ENCODE measurements at regions not wholly inside any gene's neighbourhood (a gene's known extent, or its start where the extent isn't known, plus 50 kb on each side); places are given as distances from the start of the nearest gene placed in this dataset.

GRCh38 chr22:49226096-49226495, 601.6 kb downstream of the BRD1 start:
- Mint-ChIP-seq H3K4me1 (ENCODE audit: low read depth) (no peaks in the 10 kb centered on the region), H3K27ac (no peak overlapping the region), H3K27me3 (ENCODE audit: low read depth) (peaks cover 5% of the 10 kb centered on the region), H3K9me3 (no peaks in the 10 kb centered on the region), H3K36me3 (ENCODE audit: insufficient read depth in 2 of 2) (no peaks in the 10 kb centered on the region), H3K4me3 (no peak overlapping the region)
- no peak for ATAC-seq (replicated peaks in 1 of 2)
- DNase-seq = no peak

DNA sequence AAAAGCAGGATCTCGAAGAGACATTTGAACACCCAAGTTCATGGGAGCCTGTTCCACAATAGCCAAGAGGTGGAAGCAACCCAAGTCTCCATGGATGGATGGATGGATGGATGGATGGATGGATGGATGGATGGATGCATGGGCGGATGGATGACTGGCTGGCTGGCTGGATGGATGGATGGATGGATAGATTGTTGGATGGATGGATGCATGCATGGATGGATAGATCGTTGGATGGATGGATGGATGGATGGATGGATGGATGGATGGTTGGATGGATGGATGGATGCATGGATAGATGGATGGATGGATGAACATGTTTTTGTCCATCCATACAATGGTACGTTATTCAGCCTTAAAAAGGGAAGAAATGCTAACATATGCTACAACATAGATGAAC, 603.4 kb downstream of the BRD1 start:
- Mint-ChIP-seq H3K9me3 (peaks cover 0 to 4% of the 10 kb centered on the region in 2 donors), H3K4me1 (ENCODE audit: low read depth) (no peaks in the 10 kb centered on the region), H3K27ac (no peak overlapping the region), H3K4me3 (no peak overlapping the region), H3K27me3 (ENCODE audit: low read depth) (peaks cover 1% of the 10 kb centered on the region), H3K36me3 (ENCODE audit: insufficient read depth in 2 of 2) (no peaks in the 10 kb centered on the region)
- DNase-seq (no peak), ATAC-seq (replicated peaks in 1 of 2) (no peak)

DNA sequence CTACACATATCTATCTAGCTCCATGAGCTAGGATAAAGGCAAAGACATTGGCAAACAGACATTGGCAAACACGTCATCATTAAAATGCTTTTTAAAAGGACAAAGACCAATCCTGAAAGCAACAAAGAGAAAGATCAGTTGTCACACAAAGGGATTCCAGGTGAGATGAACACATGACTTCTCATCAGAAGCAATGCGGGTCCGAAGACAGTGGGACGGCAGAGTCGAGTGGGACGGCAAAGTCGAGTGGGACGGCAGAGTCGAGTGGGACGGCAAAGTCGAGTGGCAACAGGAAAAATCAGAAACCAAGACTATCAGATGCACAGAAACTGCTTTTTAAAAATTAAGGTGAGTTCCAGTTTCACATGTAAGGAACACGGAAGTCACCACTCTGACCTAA, 609.5 kb downstream of the BRD1 start:
- H3K36me3 Mint-ChIP-seq (ENCODE audit: insufficient read depth in 2 of 2) = peaks cover 2 to 6% of the 10 kb centered on the region in 2 donors
- H3K27me3 Mint-ChIP-seq (ENCODE audit: low read depth) = peaks cover 18% of the 10 kb centered on the region
- H3K9me3 Mint-ChIP-seq = peaks cover 6 to 10% of the 10 kb centered on the region in 2 donors
- H3K27ac Mint-ChIP-seq = no peak overlapping the region
- DNase-seq (no peak), ATAC-seq (replicated peaks in 1 of 2) (no peak)
- H3K4me3 Mint-ChIP-seq = no peak overlapping the region
- H3K4me1 Mint-ChIP-seq (ENCODE audit: low read depth) = no peaks in the 10 kb centered on the region

- DNase-seq (no peak), ATAC-seq (replicated peaks in 1 of 2) (no peak)
- Mint-ChIP-seq H3K36me3 (ENCODE audit: insufficient read depth in 2 of 2) (peaks cover 2 to 6% of the 10 kb centered on the region in 2 donors), H3K9me3 (peaks cover 6 to 10% of the 10 kb centered on the region in 2 donors), H3K4me1 (ENCODE audit: low read depth) (no peaks in the 10 kb centered on the region), H3K4me3 (no peak overlapping the region), H3K27ac (no peak overlapping the region), H3K27me3 (ENCODE audit: low read depth) (peaks cover 18% of the 10 kb centered on the region)
Measured at GRCh38 chr22:49216579-49216978, 611.1 kb downstream of the BRD1 start.

DNA sequence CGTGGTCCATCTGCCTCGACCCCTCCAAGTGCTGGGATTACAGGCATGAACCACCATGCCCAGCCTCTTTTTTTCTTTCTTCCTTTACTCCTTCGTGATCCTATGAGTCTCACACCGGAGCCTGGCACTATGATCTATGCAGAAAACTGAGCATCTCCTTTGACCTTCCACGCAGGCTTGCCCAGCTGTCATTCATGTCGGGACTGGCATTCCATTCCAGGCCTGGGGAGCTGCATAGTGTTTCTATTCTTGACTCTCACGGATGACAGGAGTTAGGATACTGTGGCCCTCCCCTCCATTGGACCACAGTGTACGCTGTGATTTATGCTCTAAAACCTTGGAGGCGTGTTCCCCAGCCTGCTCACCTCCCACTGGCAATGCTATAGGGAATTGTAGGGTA, 611.8 kb downstream of the BRD1 start:
- peaks cover 18% of the 10 kb centered on the region for H3K27me3 Mint-ChIP-seq (ENCODE audit: low read depth)

DNA sequence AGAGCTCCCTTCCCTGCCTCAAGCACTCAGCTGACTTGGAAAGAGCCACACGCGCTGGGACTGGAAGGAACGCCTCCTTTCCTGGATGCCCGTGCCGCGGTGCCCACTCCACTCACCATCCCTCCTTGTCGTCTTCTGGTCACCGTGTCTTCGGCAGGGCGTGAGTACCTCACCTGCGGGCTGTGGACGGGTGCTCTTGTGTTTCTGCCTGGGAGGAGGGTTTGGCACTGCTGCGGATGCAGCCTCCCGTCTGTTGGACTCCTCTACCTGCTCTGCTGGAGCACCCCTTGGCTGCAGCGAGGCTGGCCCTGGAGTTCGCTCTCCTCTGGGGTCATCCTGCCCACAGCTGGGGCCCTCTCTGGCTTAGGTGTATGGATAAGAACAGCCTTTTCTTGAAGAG, 612.7 kb downstream of the BRD1 start:
- H3K9me3 Mint-ChIP-seq = peaks cover 6 to 10% of the 10 kb centered on the region in 2 donors
- DNase-seq (no peak), ATAC-seq (replicated peaks in 1 of 2) (no peak)

More for the DNA sequence above, 611.8 kb downstream of the BRD1 start:
- no peak overlapping the region for H3K4me3 Mint-ChIP-seq
- H3K27ac Mint-ChIP-seq = no peak overlapping the region
- H3K9me3 Mint-ChIP-seq = peaks cover 6 to 10% of the 10 kb centered on the region in 2 donors
- no peak for ATAC-seq (replicated peaks in 1 of 2)
- H3K4me1 Mint-ChIP-seq (ENCODE audit: low read depth) = no peaks in the 10 kb centered on the region
- DNase-seq = no peak
- peaks cover 2 to 6% of the 10 kb centered on the region in 2 donors for H3K36me3 Mint-ChIP-seq (ENCODE audit: insufficient read depth in 2 of 2)

GRCh38 chr22:49213731-49214352, 613.8 kb downstream of the BRD1 start:
- Mint-ChIP-seq H3K4me1 (ENCODE audit: low read depth) (no peaks in the 10 kb centered on the region), H3K36me3 (ENCODE audit: insufficient read depth in 2 of 2) (peaks cover 2 to 6% of the 10 kb centered on the region in 2 donors), H3K27ac (no peak overlapping the region)

More for the DNA sequence above, 612.7 kb downstream of the BRD1 start:
- peaks cover 2 to 6% of the 10 kb centered on the region in 2 donors for H3K36me3 Mint-ChIP-seq (ENCODE audit: insufficient read depth in 2 of 2)
- H3K27me3 Mint-ChIP-seq (ENCODE audit: low read depth) = peaks cover 18% of the 10 kb centered on the region
- H3K27ac Mint-ChIP-seq = no peak overlapping the region
- no peaks in the 10 kb centered on the region for H3K4me1 Mint-ChIP-seq (ENCODE audit: low read depth)
- H3K4me3 Mint-ChIP-seq = no peak overlapping the region

GRCh38 chr22:49212466-49212865, 615.2 kb downstream of the BRD1 start:
- ATAC-seq (replicated peaks in 1 of 2) = no peak
- H3K4me1 Mint-ChIP-seq (ENCODE audit: low read depth) = no peaks in the 10 kb centered on the region
- H3K36me3 Mint-ChIP-seq (ENCODE audit: insufficient read depth in 2 of 2) = no peaks in the 10 kb centered on the region
- DNase-seq = no peak
- H3K27ac Mint-ChIP-seq = no peak overlapping the region
- no peak overlapping the region for H3K4me3 Mint-ChIP-seq
- peaks cover 10% of the 10 kb centered on the region for H3K27me3 Mint-ChIP-seq (ENCODE audit: low read depth)
- no peaks in the 10 kb centered on the region for H3K9me3 Mint-ChIP-seq

More at GRCh38 chr22:49213731-49214352, 613.8 kb downstream of the BRD1 start:
- H3K9me3 Mint-ChIP-seq = peaks cover 6% of the 10 kb centered on the region in 2 donors
- H3K4me3 Mint-ChIP-seq = no peak overlapping the region
- DNase-seq (no peak), ATAC-seq (replicated peaks in 1 of 2) (no peak)
- H3K27me3 Mint-ChIP-seq (ENCODE audit: low read depth) = peaks cover 18% of the 10 kb centered on the region

GRCh38 chr22:49212002-49212401, 615.7 kb downstream of the BRD1 start:
- DNase-seq = no peak
- H3K36me3 Mint-ChIP-seq (ENCODE audit: insufficient read depth in 2 of 2) = no peaks in the 10 kb centered on the region
- H3K27ac Mint-ChIP-seq = no peak overlapping the region
- ATAC-seq (replicated peaks in 1 of 2) = no peak
- no peaks in the 10 kb centered on the region for H3K4me1 Mint-ChIP-seq (ENCODE audit: low read depth)
- no peak overlapping the region for H3K4me3 Mint-ChIP-seq
- H3K27me3 Mint-ChIP-seq (ENCODE audit: low read depth) = peaks cover 10% of the 10 kb centered on the region
- no peaks in the 10 kb centered on the region for H3K9me3 Mint-ChIP-seq

DNA sequence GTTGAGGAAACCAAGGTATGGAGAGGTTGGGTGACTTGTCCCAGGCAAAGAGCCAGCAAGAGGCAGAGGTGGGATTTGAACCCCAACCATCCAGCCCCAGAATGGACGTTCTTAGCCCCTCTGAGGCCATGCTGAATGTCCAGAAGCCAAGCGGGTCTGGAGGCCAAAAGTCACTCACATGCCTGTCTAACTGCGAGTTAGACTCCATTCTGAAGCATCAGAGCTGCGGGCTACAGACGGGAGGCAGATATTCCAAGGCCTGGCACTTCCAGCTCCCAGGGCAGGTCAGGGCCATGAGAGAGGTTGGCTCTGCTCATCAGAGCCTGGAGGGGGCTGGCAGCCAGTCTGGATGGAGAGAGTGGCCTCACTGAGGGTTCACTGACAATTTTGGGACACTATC, 616.5 kb downstream of the BRD1 start:
- no peaks in the 10 kb centered on the region for H3K4me1 Mint-ChIP-seq (ENCODE audit: low read depth)
- peaks cover 5% of the 10 kb centered on the region for H3K27me3 Mint-ChIP-seq (ENCODE audit: low read depth)
- no peak overlapping the region for H3K27ac Mint-ChIP-seq
- DNase-seq (no peak), ATAC-seq (replicated peaks in 1 of 2) (no peak)
- no peak overlapping the region for H3K4me3 Mint-ChIP-seq
- no peaks in the 10 kb centered on the region for H3K36me3 Mint-ChIP-seq (ENCODE audit: insufficient read depth in 2 of 2)
- H3K9me3 Mint-ChIP-seq = no peaks in the 10 kb centered on the region

DNA sequence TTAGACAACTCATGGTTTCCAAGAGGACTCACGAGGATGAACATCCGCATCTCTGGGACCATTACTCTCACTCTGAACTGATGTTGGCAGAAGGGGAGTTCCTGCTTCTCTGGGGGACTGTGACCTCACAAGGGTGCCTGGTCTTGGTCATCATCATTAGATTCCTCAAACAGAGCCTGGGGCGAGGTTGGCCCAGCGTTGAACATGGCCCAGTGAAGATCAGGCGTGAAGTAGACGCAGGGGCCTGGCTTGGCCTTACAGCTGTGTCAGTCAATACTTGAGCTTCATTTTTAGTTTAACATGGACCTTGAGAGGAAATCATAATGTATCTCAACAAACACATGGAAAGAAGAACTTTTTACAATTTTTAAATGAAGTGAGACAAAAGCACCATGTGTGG, 617.1 kb downstream of the BRD1 start:
- no peaks in the 10 kb centered on the region for H3K4me1 Mint-ChIP-seq (ENCODE audit: low read depth)
- H3K36me3 Mint-ChIP-seq (ENCODE audit: insufficient read depth in 2 of 2) = no peaks in the 10 kb centered on the region
- no peaks in the 10 kb centered on the region for H3K9me3 Mint-ChIP-seq
- H3K27ac Mint-ChIP-seq = no peak overlapping the region
- no peak for ATAC-seq (replicated peaks in 1 of 2)
- no peak for DNase-seq
- no peak overlapping the region for H3K4me3 Mint-ChIP-seq
- peaks cover 1% of the 10 kb centered on the region for H3K27me3 Mint-ChIP-seq (ENCODE audit: low read depth)

- no peaks in the 10 kb centered on the region for H3K9me3 Mint-ChIP-seq
- ATAC-seq (replicated peaks in 1 of 2) (no peak), DNase-seq (no peak)
- H3K36me3 Mint-ChIP-seq (ENCODE audit: insufficient read depth in 2 of 2) = no peaks in the 10 kb centered on the region
- H3K27me3 Mint-ChIP-seq (ENCODE audit: low read depth) = no peaks in the 10 kb centered on the region
- no peaks in the 10 kb centered on the region for H3K4me1 Mint-ChIP-seq (ENCODE audit: low read depth)
- no peak overlapping the region for H3K27ac Mint-ChIP-seq
- no peak overlapping the region for H3K4me3 Mint-ChIP-seq
Measured at GRCh38 chr22:49209452-49210195, 618.0 kb downstream of the BRD1 start.

DNA sequence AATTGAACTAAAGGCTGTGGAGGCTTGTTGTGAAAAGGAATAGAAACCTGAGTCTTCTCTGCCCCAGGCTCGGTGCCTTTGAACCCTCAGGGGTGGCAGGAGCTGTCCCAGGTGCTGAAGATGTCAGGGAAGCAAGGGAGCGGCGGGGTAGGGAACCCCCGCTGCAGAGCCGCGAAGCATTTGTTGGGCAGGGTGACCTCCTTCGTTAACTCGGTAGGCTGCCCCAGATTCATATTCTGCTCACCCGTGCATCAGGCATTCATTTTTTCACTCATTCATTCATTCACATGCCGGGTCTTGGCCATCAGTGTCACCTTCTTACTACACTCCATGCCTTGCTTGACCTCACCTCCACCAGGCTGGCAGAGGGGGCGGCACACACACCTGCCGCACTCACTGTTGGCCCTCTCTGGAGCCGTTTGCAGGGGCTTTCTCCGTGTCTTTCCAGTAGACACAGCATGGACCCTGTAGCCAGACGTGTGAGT, 618.9 kb downstream of the BRD1 start:
- DNase-seq = no peak
- Mint-ChIP-seq H3K36me3 (ENCODE audit: insufficient read depth in 2 of 2) (no peaks in the 10 kb centered on the region), H3K4me1 (ENCODE audit: low read depth) (no peaks in the 10 kb centered on the region), H3K9me3 (no peaks in the 10 kb centered on the region), H3K27ac (no peak overlapping the region), H3K27me3 (ENCODE audit: low read depth) (no peaks in the 10 kb centered on the region), H3K4me3 (no peak overlapping the region)
- no peak for ATAC-seq (replicated peaks in 1 of 2)
